ENCODE measurements at regions not wholly inside any gene's neighbourhood (a gene's known extent, or its start where the extent isn't known, plus 50 kb on each side); places are given as distances from the start of the nearest gene placed in this dataset.

GRCh38 chr14:101374373-101375338 is 186.6 kb upstream of the DIO3 start:
- in situ Hi-C loops (cut with MboI; ENCODE audit: low sequenced_read_pairs): no loop called here

GRCh38 chr14:101377069-101377468 is 184.2 kb upstream of the DIO3 start:
- in situ Hi-C loops (cut with MboI; ENCODE audit: low sequenced_read_pairs): no loop called here

GRCh38 chr14:101379842-101380241 is 181.5 kb upstream of the DIO3 start:
- in situ Hi-C loops (cut with MboI; ENCODE audit: low sequenced_read_pairs): no loop called here

GRCh38 chr14:101380512-101380911 is 180.8 kb upstream of the DIO3 start:
- in situ Hi-C loops (cut with MboI; ENCODE audit: low sequenced_read_pairs): no loop called here

- in situ Hi-C loops (cut with MboI; ENCODE audit: low sequenced_read_pairs): no loop called here
These were observed 180.4 kb upstream of the DIO3 start for GRCh38 chr14:101380940-101381339.

GRCh38 chr14:101383737-101384338 is 177.5 kb upstream of the DIO3 start:
- in situ Hi-C loops (cut with MboI; ENCODE audit: low sequenced_read_pairs): no loop called here

GRCh38 chr14:101394374-101394773 is 166.9 kb upstream of the DIO3 start:
- in situ Hi-C loops (cut with MboI; ENCODE audit: low sequenced_read_pairs): no loop called here

- in situ Hi-C loops (cut with MboI; ENCODE audit: low sequenced_read_pairs): no loop called here
These were observed 165.5 kb upstream of the DIO3 start for GRCh38 chr14:101395779-101396178.

- in situ Hi-C loops (cut with MboI; ENCODE audit: low sequenced_read_pairs): no loop called here
These were observed 164.1 kb upstream of the DIO3 start for GRCh38 chr14:101397206-101397605.

- in situ Hi-C loops (cut with MboI; ENCODE audit: low sequenced_read_pairs): no loop called here
These were observed 163.3 kb upstream of the DIO3 start for GRCh38 chr14:101398011-101398410.

- in situ Hi-C loops (cut with MboI; ENCODE audit: low sequenced_read_pairs): no loop called here
These were observed 161.4 kb upstream of the DIO3 start for GRCh38 chr14:101399737-101400517.

GRCh38 chr14:101400830-101401229 is 160.5 kb upstream of the DIO3 start:
- in situ Hi-C loops (cut with MboI; ENCODE audit: low sequenced_read_pairs): no loop called here

- in situ Hi-C loops (cut with MboI; ENCODE audit: low sequenced_read_pairs): no loop called here
These were observed 158.2 kb upstream of the DIO3 start for GRCh38 chr14:101402936-101403660.

GRCh38 chr14:101404426-101405170 is 156.7 kb upstream of the DIO3 start:
- in situ Hi-C loops (cut with MboI; ENCODE audit: low sequenced_read_pairs): no loop called here

GRCh38 chr14:101405171-101405883 is 156.0 kb upstream of the DIO3 start:
- in situ Hi-C loops (cut with MboI; ENCODE audit: low sequenced_read_pairs): no loop called here

- in situ Hi-C loops (cut with MboI; ENCODE audit: low sequenced_read_pairs): no loop called here
These were observed 154.4 kb upstream of the DIO3 start for GRCh38 chr14:101406921-101407320.

GRCh38 chr14:101407328-101407727 is 154.0 kb upstream of the DIO3 start:
- in situ Hi-C loops (cut with MboI; ENCODE audit: low sequenced_read_pairs): no loop called here

GRCh38 chr14:101408077-101408831 is 153.0 kb upstream of the DIO3 start:
- in situ Hi-C loops (cut with MboI; ENCODE audit: low sequenced_read_pairs): no loop called here

Measured in HL-60/S4 treated with phorbol 12-myristate 13-acetate at 8.2 ng/mL for 4 days and 3 days (cell line).